NCI-H510A (cell line): ENCODE measurements at regions not wholly inside any gene's neighbourhood (a gene's known extent, or its start where the extent isn't known, plus 50 kb on each side); places are given as distances from the start of the nearest gene placed in this dataset.

Experiments
- DNase-seq: peaks from one replicate; lab custom pipeline; 2025; lab: John Stamatoyannopoulos, UW

- DNase-seq: no peak
These were observed 221.5 kb upstream of the TOPAZ1 start for GRCh38 chr3:44020143-44020542.

DNA sequence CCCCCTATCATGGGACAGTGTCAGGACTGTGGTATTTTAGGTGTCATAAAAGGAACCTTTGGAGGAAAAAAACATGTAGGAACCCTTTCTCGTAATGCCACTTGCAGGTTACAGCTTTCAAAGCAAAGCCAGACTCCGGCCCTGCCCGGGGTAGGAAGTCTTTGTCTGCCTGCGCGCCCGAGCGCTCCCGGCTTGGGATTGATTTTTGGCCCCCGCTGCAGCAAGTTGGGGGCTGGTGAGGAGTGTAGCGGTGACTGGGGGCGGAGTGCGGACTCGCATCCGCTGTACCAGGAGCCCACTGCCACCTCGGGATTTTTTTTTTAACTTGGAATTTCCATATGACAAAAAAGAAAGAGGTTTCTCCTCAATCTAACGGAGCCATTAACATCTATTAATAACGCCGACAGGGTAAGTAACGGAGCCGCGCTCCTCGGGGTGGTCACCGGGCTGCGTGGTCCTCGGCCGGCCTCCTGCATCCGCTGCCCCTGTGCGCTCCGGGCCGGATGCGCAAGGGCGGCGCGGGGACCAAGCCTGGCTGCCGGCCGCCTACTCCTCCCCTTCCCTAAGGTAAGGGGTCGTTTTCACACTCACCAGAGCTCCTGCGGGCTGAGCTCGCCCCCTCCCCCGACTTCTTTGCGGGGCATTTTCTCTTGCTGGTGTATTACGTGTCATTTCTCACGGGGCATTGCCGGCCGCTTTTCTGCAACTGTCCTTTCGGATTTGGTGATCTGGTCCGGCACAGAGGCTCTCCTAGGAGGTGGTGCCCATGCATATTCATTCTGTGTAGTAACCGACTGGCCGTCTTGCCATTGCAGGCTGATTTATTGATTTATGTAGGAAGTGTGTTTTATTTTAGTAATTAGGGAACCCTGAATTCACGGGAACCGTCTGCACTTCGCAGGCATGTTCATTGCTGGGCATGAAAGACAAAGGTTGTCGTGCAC lies 219.8 kb upstream of the TOPAZ1 start:
- DNase-seq: no peak

DNA sequence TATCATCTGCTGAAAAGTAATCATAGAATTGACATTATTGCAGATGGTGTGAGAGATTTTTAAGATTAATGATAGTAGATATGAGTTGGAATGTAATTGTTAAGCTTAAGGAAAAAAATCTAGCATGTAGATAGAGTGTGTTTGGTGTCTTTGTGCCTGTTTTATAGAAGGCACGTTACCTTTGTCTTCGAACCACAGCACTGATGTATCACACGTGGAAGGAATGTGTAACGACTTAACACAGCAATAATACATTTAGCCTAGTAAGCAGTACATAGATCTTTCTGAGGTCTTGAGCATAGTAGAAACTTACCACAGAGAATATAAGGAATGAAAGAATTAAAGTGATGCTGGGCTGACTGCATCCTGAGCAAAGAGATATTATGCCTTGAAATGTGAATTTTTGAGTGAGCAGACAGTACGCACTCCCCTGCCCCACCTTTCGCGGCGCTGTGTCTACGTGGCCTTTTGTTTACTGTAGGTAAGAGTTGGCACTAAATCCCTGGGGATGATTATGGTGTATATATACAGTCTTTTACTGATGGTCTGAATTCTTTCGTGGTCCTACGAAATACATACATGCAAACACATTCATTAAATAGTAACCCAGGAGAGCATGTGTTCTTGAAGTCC lies 217.6 kb upstream of the TOPAZ1 start:
- no peak for DNase-seq

DNA sequence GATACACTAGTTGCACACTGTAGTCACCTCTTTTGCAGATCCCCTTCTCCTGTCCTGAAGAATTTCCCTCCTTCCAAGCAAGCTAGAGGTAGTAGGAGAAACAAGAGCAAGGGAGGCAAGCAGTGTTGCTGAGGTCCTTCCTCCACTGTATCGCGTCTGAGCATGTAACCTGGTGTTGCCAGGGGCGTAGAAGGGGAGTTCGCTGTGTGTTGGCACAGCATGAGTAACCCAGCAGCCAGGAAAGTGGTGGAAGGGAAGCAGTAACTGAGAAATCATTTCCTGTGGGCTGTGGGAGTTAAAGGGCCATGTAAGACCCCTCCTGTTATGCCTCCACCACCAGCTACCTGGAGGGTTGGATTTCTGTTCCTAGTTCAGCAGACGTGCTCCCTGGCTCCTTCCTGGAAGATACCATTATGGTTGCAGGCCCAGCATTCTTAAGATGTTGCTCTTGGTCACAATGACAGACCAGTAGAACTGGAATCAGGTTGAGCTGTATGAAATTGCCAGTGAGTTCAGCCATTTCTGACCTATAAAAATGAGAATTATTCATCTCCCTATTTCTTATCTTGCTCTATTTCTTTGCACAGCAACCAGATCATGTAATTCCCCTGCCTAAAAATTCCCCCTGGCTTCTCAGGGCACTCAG lies 215.3 kb upstream of the TOPAZ1 start:
- no peak for DNase-seq

DNA sequence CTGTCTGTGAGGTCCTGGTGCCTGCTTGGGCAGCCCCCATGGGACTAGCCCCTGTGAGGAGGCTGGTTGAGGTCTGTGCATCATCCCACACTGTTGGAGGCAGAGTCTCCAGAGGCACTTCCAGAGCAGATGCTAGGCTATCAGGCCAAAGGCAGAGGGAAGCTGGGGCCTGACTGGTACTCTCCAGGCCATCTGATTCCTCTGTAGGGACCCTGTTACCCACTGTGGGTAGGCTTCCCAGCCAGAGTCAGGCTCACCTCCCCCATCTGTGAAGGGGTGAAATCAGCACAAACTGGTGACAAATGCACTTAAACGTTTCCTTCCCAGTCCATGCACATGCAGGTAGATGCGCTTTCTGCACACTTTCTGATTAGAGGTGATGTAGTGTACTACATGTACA lies 212.6 kb upstream of the TOPAZ1 start:
- no peak for DNase-seq

DNA sequence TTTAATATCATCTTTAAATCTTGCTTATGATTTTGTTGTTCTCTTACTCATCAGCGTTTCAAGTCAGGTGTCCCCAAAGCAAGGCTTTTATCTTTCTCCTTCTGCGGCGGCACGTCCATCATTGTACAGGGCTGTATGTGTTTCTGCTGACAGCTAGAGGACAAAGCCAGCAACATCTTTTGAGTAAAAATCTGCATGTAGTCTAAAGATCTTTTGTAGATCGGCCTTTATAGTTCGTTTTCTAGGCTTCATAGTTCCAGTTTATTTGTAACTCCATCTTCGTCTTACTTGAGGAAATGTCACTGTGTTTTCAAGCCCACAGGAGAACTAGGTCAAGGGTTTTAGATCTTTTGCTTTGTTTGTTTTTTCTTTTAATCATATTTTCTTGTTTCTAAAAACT lies 211.4 kb upstream of the TOPAZ1 start:
- no peak for DNase-seq

DNA sequence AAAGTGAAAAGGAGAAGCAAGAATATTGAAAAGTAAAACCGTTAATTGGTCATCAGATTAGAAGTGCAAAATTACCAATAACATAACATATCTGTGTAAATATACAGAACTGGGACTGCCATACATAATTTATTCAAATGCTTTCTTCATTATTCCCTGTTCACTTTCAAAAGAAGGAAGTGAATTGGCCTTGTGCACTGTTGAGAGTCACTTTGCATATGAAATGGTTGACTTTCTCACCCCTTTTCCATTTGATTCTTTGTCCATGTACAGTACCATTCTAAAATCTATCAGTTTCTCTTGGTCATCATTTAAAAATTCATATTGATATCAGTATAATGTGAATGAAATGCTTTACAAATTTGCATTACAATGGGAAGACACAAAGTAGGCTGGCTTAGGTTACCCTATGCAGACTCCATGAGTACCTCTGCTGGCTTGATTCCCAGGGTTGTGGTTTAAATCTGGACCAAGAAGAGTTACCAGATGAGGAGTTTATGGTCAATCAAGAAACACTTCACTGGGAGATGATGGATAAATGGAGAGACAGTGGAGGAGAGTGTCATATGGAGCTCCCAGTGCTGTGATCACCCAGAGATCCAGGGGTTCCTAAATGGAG lies 210.9 kb upstream of the TOPAZ1 start:
- no peak for DNase-seq

DNA sequence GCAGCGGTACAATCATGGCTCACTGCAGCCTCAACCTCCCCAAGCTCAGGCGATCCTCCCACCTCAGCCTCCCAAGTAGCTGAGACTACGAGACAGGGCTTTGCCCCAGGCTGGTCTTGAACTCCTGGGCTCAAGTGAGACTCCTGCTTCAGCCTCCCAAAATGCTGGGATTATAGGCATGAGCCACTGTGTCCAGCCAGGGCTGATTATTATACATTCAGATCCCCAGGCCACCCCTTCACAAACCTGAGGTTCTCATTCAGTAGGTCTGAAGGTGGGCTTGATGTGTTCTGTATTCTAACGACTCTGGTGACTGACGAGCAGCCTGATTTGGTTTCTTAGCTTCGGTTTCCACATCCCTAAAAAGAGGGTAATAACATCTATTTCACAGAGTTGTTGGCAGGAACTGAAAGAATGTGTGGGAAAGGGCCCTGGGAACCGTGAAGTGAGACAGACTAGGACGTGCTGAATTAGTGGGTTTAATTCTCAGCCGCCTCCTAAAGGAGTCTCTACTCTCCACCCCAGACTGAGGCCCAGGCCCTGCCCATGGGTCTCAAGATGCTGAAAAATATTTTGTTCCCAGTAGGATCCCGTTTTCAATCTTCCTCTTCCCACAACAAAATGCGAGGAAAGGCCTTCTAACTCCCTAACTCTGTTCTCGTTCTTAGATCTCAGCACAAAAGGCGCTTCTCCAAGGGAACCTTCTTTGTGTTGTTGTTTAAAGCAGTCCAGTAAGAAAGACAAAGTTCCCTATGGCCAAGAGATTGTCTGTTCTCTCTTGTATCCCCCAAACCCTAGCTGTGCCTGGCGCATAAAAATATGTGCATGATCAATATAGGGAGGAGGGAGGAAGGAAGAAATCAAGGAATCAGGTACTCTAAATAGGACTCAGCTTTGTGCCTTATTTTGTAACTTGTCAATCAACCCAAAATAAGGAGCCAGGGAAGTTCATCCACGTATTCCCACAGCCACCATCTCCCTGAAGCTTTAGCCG lies 210.0 kb upstream of the TOPAZ1 start:
- DNase-seq: no peak

- DNase-seq: no peak
These were observed 209.2 kb upstream of the TOPAZ1 start for GRCh38 chr3:44032487-44032886.

DNA sequence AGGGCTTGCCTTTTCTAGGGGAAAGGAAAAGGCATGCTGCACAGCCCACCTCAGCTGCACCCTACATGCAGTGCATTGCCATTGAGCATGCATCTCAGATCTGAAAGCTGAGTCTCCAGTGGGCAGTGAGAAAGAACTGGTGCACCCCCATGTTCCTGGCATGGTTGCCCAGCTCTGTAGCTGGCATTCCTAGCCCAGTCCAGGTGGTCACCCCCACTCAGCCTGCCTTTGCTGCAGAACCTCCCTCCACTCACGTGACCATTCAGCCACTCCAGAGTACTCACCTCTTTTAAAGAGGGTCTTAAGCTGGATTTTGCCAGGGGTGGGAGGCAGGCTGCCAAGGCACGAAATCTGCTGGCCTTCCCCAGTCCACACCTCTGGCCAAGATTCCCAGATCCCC lies 208.6 kb upstream of the TOPAZ1 start:
- DNase-seq: no peak

- DNase-seq: no peak
These were observed 204.8 kb upstream of the TOPAZ1 start for GRCh38 chr3:44036850-44037249.

DNA sequence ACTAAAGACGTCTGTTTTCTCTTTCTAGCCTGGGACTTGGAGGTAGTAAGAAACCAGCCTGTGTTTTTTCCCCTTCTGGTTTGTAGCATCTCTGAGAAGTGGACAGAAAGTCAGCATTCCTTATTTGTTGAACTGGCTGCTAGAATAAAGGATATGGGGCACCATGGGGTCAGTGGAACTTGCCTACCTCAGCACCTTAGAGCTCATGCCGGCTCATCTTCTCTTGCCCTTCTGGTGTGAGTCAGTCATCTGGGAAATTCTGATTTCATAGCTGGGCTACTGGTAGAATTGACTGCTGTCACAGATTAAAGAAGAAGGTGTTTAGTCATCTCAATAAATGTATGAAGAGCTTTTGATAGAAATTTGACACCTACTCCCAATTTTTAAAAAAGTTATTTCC lies 202.7 kb upstream of the TOPAZ1 start:
- DNase-seq: no peak

GRCh38 chr3:44041726-44042125 lies 200.0 kb upstream of the TOPAZ1 start:
- DNase-seq: no peak

GRCh38 chr3:44042772-44043171 lies 198.9 kb upstream of the TOPAZ1 start:
- no peak for DNase-seq

- DNase-seq: peak; percentile 81
These were observed 196.0 kb upstream of the TOPAZ1 start for GRCh38 chr3:44045476-44046275.

DNA sequence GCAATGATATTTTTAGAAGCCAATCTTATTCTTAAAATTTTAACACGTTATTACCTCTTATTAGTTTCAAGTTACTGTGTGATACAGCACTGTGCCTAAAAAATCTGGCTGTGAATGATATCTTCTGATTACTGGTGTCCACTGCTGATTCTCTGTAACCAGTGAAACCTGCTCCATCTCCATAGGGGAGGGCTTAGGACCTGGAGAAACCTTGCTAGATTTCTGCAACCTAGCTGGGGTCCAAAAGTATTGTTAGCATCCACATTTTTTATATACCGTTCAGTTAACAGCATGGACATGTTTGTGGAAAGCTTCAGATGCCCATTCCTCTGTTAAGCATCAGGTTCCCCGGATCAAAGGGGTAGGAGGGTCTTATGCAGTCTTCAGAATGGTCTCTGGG lies 193.9 kb upstream of the TOPAZ1 start:
- no peak for DNase-seq

GRCh38 chr3:44048196-44048924 lies 193.3 kb upstream of the TOPAZ1 start:
- no peak for DNase-seq

DNA sequence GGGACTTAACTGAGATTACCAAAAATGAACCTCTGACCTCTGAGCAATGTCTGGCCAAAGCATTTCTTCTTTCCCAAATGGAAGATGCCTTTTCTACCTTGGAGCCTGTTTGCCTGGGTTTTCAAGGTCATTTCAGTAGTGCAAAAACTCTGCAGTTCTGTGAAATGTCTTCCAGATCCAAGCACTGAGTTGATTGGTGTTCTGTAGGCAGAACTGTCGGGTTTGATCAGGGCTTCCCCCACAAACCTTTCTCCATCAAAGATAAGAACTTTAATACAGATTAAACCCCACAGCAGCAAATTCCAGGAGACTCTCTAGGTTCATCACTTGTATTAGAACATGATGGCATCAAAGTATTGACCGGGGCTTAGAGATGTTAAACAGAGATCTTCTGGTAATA lies 192.7 kb upstream of the TOPAZ1 start:
- no peak for DNase-seq

GRCh38 chr3:44050101-44050500 lies 191.6 kb upstream of the TOPAZ1 start:
- DNase-seq: no peak

DNA sequence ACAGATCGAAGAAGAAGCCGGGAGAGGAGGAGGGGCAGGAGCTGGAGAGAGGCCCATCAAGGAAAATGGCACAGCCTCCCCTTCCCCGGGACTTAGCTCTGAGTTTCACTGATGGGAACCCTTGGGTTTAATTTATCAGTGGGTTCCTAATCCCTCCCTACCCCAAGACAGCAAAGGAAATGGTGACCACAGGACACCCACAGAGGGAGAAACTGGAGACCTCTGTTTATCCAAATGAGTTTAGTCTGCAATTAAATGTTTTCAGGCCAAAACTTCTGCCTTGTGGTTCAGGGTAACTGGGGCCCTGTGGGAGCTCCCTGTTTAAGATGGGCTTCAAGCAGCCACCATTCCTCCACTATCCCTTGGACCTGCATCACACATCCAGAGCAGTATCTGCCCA lies 190.8 kb upstream of the TOPAZ1 start:
- no peak for DNase-seq
